K562 (cell line): ENCODE measurements at regions not wholly inside any gene's neighbourhood (a gene's known extent, or its start where the extent isn't known, plus 50 kb on each side); places are given as distances from the start of the nearest gene placed in this dataset.

Experiments
- ATAC-seq: fragments of 200-7000 bp; cut with Tn5 transposase; 3 replicates; pipeline ENCODE4 v1.9.1; 2020; ENCODE audit warnings: moderate library complexity
- BruUV-seq: library from RNA; stranded (reverse); fragments of 400-500 nt; replicated peaks from 2 replicates; lab custom pipeline; 2021; lab: Mats Ljungman, UMichigan
- CTCF ChIA-PET: fragments of 300-600 bp; formaldehyde crosslinking; extraction: SDS; loops from one replicate; lab custom pipeline; 2021; ENCODE audit warnings: low intra/inter-chr PET ratio; lab: Yijun Ruan, JAX
- POLR2A ChIA-PET: fragments of 300-600, 350-650 bp; sonication (Branson Sonifier 250); formaldehyde crosslinking; extraction: SDS; loops from one replicate; lab custom pipeline; 2021; ENCODE audit warnings: antibody characterized with exemption, inconsistent platforms; lab: Yijun Ruan, JAX
- DNase-seq, 4 experiments: peaks; one replicate each; pipeline versions ENCODE4 v3.0.0 to v3.0.0-alpha.2; 2011 to 2018; ENCODE audit warnings: low spot score in 3 of 4, mixed read lengths in 3 of 4; ENCODE audit errors: extremely low read depth in 1 of 4
- FAIRE-seq: peaks from 2 replicates; lab custom pipeline; 2011; peaks lifted over from hg19 to GRCh38; lab: Jason Lieb, UNC
- H2AFZ ChIP-seq: 2 replicates; pipeline ENCODE4 v1.6.0; 2011; ENCODE audit warnings: low read depth, low read length, control low read depth, inconsistent platforms
- H3K27ac ChIP-seq: fragments of 200-600 bp; 3 replicates; pipeline ENCODE4 v1.8.0; 2011; ENCODE audit warnings: low read depth, mild to moderate bottlenecking, control low read depth, inconsistent platforms, low read length, moderate library complexity, mixed read lengths; ENCODE audit errors: extremely low read depth
- H3K27me3 ChIP-seq, 2 experiments: fragments of 300-600 bp in 1 of 2; 2 replicates in 1 of 2; 3 replicates in 1 of 2; pipeline versions ENCODE4 v1.6.0 to v1.8.0; 2011; ENCODE audit warnings: inconsistent platforms in 2 of 2, low read length in 2 of 2, mild to moderate bottlenecking in 1 of 2, mixed read lengths in 1 of 2, moderate library complexity in 1 of 2; ENCODE audit not compliant: control insufficient read depth in 2 of 2, insufficient read depth in 2 of 2
- H3K36me3 ChIP-seq: fragments of 300-600 bp; 3 replicates; pipeline ENCODE4 v1.8.0; 2011; ENCODE audit warnings: mild to moderate bottlenecking, low read length, inconsistent platforms; ENCODE audit not compliant: control insufficient read depth, insufficient read depth
- H3K4me1 ChIP-seq, 2 experiments: fragments of 200-600 bp in 1 of 2; replicated peaks in 1 of 2; 2 replicates in 1 of 2; 3 replicates in 1 of 2; pipeline versions ENCODE4 v1.5.1 to v1.8.0; 2011; ENCODE audit warnings: inconsistent platforms in 2 of 2, low read length in 2 of 2, mild to moderate bottlenecking in 1 of 2, mixed read lengths in 1 of 2, moderate library complexity in 1 of 2; ENCODE audit not compliant: control insufficient read depth in 2 of 2, insufficient read depth in 2 of 2
- H3K4me2 ChIP-seq: 2 replicates; pipeline ENCODE4 v1.6.1; 2011; ENCODE audit warnings: low read length, control low read depth, inconsistent platforms, mixed read lengths; ENCODE audit not compliant: insufficient read depth
- H3K4me3 ChIP-seq: fragments of 200-600 bp; sonication (generic), shearing (Covaris generic); 2 replicates; pipeline ENCODE4 v1.5.1; 2016; ENCODE audit warnings: control low read depth, inconsistent platforms
- H3K79me2 ChIP-seq: fragments of 200-600 bp; 3 replicates; pipeline ENCODE4 v1.8.0; 2011; ENCODE audit warnings: low read length, inconsistent platforms; ENCODE audit not compliant: control insufficient read depth, insufficient read depth
- H3K9ac ChIP-seq, 2 experiments: 2 replicates each; pipeline versions ENCODE4 v1.6.0 to v1.6.1; 2011; ENCODE audit warnings: low read depth in 2 of 2, low read length in 2 of 2, control low read depth in 1 of 2, inconsistent platforms in 1 of 2, mild to moderate bottlenecking in 1 of 2, mixed read lengths in 1 of 2; ENCODE audit not compliant: insufficient read depth in 1 of 2
- H3K9me1 ChIP-seq: one replicate; pipeline ENCODE4 v1.6.0; 2011; ENCODE audit warnings: inconsistent platforms, mild to moderate bottlenecking, low read length, moderate library complexity; ENCODE audit not compliant: control insufficient read depth, insufficient read depth
- H3K9me3 ChIP-seq: replicated peaks from 2 replicates; pipeline ENCODE4 v1.5.1; 2011; ENCODE audit warnings: low read depth, low read length, inconsistent platforms; ENCODE audit not compliant: control insufficient read depth, insufficient read depth
- H4K20me1 ChIP-seq: replicated peaks from 2 replicates; pipeline ENCODE4 v1.6.1; 2011; ENCODE audit warnings: low read length, inconsistent platforms, mixed read lengths; ENCODE audit not compliant: control insufficient read depth, insufficient read depth
- MCM3 ChIP-seq: fragments of 450-650 bp; IDR thresholded peaks from 2 replicates; pipeline ENCODE4 v1.6.1; 2016
- REST ChIP-seq, 2 experiments: fragments of 450-650 bp; formaldehyde crosslinking in 1 of 2; IDR thresholded peaks; 2 replicates each; pipeline versions ENCODE4 v1.4.0 to v1.6.1; 2014 to 2020; ENCODE audit warnings: mild to moderate bottlenecking in 2 of 2, borderline replicate concordance in 1 of 2, low read depth in 1 of 2
- SETDB1 ChIP-seq: IDR thresholded peaks from one replicate; pipeline ENCODE4 v1.6.1; 2012; ENCODE audit warnings: low read length, control low read depth, inconsistent platforms
- whole genome bisulfite sequencing: fragments of 100-300 bp; shearing (Covaris generic); methylation state at CpG from one replicate; pipeline ENCODE4 v1.1.6; 2016; ENCODE audit warnings: low coverage, mixed read lengths; ENCODE audit not compliant: insufficient coverage; ENCODE audit errors: missing lambda C conversion rate; 5-methylcytosine and 5-hydroxymethylcytosine counted together
- in situ Hi-C: fragments of 300-500 bp; cut with MboI; formaldehyde crosslinking; loops from 4 replicates; pipeline ENCODE4 v1.15.0; 2018; ENCODE audit warnings: inconsistent platforms, mixed read lengths
- intact Hi-C: fragments of 100-400 bp; cut with micrococcal nuclease; formaldehyde crosslinking; loops from 2 replicates; pipeline ENCODE4 v1.14.2; 2022

- intact Hi-C loops (no loop called here), in situ Hi-C loops (no loop called here)
- WGBS, result 0% methylated on average over 2 of the region's 2 CpGs
- FAIRE-seq (no peak), ATAC-seq (no peak), DNase-seq (no peak)
- no peaks in the 10 kb centered on the region for H4K20me1 ChIP-seq
- TF ChIP-seq REST (IDR thresholded peaks at IDR 0.05; ENCODE audit: borderline replicate concordance) (no peak), REST (CRISPR knock-in tag; IDR thresholded peaks at IDR 0.05; ENCODE audit: low read depth) (no peak), SETDB1 (no peak), MCM3 (no peak)
- BruUV-seq, result no TSS peak
- H3K36me3 ChIP-seq, result no peaks in the 10 kb centered on the region
- H3K4me3 ChIP-seq, result no peak overlapping the region
- H3K27ac ChIP-seq, result no peak overlapping the region
- H3K79me2 ChIP-seq, result no peaks in the 10 kb centered on the region
- no peak overlapping the region for H2AFZ ChIP-seq
- H3K9me1 ChIP-seq, result no peaks in the 10 kb centered on the region
- CTCF ChIA-PET, result no interaction called here
- no peaks in the 10 kb centered on the region for H3K9me3 ChIP-seq
- POLR2A ChIA-PET, result no interaction called here
- H3K4me2 ChIP-seq, result no peak overlapping the region
- H3K27me3 ChIP-seq, result no peaks in the 10 kb centered on the region
- no peaks in the 10 kb centered on the region for H3K4me1 ChIP-seq
- no peak overlapping the region for H3K9ac ChIP-seq
Measured at GRCh38 chr4:136749989-136750388, 782.3 kb downstream of the PCDH18 start.
